ENCODE measurements at regions not wholly inside any gene's neighbourhood (a gene's known extent, or its start where the extent isn't known, plus 50 kb on each side); places are given as distances from the start of the nearest gene placed in this dataset.

DNA sequence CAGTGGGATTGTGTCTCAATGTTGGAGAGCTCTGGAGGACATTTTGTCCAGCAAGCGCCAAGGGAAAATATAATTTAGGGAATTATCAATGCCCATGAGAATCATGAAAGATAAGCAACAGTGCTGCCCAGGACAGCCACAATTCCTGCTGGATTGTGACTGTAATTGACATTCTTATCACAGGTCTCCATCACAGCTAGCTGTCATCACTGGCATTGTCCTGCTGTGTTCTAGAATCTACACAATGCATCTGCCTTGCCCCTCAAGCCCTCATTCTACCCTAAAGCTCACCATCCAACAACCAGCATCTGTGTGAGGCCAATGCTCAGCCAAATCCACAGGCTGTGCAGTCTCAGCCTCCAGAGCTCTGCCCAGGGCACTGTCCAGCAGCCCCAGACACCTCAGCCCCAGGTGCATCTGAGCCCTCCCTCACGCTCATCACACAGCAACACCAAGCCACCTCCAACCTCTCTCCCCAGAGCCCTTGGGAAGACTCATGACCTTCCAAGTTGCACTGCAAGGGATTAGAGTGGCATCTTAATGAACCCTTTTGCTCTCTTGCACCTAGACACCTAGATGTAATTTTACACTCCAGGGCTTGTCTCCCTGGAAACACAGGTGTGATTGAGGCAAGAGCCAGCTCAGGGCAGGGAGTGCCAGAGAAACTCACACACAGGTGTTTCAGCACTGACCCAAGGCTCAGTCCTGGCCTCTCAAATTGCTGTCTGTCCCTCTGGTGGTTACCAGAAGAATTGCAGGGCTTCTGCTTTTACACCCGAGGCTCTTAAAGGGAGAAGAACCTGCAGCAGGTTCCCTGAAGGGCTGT, 85.2 kb upstream of the PHACTR3 start:
- Histone ChIP-seq H3K27me3 (no peaks in the 10 kb centered on the region), H3K4me3 (no peak overlapping the region), H3K27ac (no peak overlapping the region), H3K36me3 (no peaks in the 10 kb centered on the region), H3K4me1 (no peaks in the 10 kb centered on the region), H3K9me3 (no peaks in the 10 kb centered on the region)
- no peak for DNase-seq (ENCODE audit: low spot score in 2 of 2)
- intact Hi-C loops (cut with DNase I): no loop called here
- peak in 2 of 3 experiments; percentile 66 to 70 for TF ChIP-seq CTCF (IDR thresholded peaks at IDR 0.05)

DNA sequence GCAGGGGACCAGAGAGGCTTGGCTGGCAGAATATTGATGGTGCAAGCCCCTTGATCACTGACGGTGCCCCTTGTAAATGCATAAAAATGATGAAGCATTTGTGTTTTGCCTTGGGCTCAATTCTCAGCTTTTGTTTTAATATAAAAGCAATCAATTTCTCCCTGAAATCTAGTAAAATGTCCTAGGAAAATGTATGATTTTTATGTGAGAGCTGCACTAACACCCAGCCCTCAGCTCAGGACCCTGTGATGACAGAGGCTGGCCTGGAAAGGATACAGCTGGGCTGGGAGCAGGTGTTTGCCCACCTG, 84.7 kb upstream of the PHACTR3 start:
- Histone ChIP-seq H3K4me3 (no peak overlapping the region), H3K36me3 (no peaks in the 10 kb centered on the region), H3K27me3 (no peaks in the 10 kb centered on the region), H3K9me3 (no peaks in the 10 kb centered on the region), H3K27ac (no peak overlapping the region), H3K4me1 (no peaks in the 10 kb centered on the region)
- intact Hi-C loops (cut with DNase I): no loop called here
- no peak for TF ChIP-seq CTCF (IDR thresholded peaks at IDR 0.05)
- DNase-seq (ENCODE audit: low spot score in 2 of 2): no peak

DNA sequence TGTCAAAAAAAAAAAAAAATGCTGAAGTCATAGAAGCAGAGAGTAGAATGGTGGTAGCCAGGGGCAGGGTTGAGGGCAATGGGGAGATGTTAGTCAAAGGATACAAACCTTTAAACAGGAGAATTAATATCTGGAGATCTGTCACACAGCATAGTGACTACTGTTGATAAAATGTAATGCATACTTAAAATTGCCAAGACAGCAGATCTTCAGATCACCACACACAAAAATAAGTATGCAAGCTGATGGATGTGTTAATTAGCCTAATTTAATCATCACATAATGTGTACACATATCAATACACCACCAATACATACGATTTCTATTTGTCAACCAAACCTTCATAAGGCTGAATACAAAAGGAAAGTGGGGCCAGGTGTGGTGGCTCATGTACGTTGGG, 83.5 kb upstream of the PHACTR3 start:
- Histone ChIP-seq H3K27me3 (no peaks in the 10 kb centered on the region), H3K4me3 (no peak overlapping the region), H3K9me3 (no peaks in the 10 kb centered on the region), H3K27ac (no peak overlapping the region), H3K4me1 (no peaks in the 10 kb centered on the region), H3K36me3 (no peaks in the 10 kb centered on the region)
- TF ChIP-seq CTCF (IDR thresholded peaks at IDR 0.05): no peak
- intact Hi-C loops (cut with DNase I): no loop called here
- DNase-seq (ENCODE audit: low spot score in 2 of 2): no peak

DNA sequence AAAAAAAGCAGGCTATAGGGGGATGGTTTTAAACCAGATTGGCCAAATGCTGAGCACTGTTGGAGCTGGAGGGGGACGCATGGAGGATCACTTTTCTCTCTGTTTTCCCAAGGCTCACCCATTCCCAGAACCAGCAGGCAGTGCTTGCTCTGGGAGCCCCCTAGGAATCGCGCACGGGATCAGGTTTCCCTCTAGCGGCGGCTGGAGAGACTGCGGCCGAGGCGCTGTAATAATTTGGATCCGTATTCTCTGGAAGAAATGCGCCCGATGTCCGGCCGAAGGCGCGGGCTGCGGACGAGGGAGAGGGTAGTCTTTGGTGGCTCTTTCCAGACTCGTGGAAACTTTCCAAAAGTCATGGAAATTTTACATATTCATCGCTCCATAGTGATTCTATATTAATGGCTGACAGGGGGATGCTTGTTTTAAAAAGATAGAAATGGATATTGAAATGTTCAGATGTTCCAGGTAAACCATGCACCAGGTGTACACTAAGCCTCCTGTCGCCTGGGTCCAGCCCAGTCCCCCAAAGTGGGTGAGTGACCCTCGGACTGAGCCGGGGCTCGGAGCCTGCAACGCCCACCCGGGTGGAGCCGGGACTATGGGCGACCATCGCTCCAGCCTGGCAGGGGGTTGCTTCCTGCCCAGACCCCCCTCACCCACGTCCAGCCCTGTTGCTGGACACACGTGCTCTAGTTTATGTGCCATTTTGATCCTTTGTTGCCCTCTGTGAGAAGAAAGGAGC, 78.7 kb upstream of the PHACTR3 start:
- Histone ChIP-seq H3K36me3 (no peaks in the 10 kb centered on the region), H3K27me3 (no peaks in the 10 kb centered on the region), H3K27ac (no peak overlapping the region), H3K4me3 (no peak overlapping the region), H3K9me3 (no peaks in the 10 kb centered on the region), H3K4me1 (no peaks in the 10 kb centered on the region)
- DNase-seq (ENCODE audit: low spot score in 2 of 2): no peak
- TF ChIP-seq CTCF (IDR thresholded peaks at IDR 0.05): peak; percentile 5 to 54 (median 52)
- intact Hi-C loops (cut with DNase I): no loop called here

GRCh38 chr20:59526242-59527225, 77.8 kb upstream of the PHACTR3 start:
- H3K4me1 ChIP-seq: no peaks in the 10 kb centered on the region
- intact Hi-C loops (cut with DNase I): no loop called here
- H3K4me3 ChIP-seq: no peak overlapping the region
- no peak for TF ChIP-seq CTCF (IDR thresholded peaks at IDR 0.05)
- no peak for DNase-seq (ENCODE audit: low spot score in 2 of 2)
- no peaks in the 10 kb centered on the region for H3K9me3 ChIP-seq
- no peak overlapping the region for H3K27ac ChIP-seq
- no peaks in the 10 kb centered on the region for H3K27me3 ChIP-seq
- no peaks in the 10 kb centered on the region for H3K36me3 ChIP-seq

Measured in ascending aorta (tissue), 2 donors.